ENCODE measurements at regions not wholly inside any gene's neighbourhood (a gene's known extent, or its start where the extent isn't known, plus 50 kb on each side); places are given as distances from the start of the nearest gene placed in this dataset.

- TF ChIP-seq CTCF (conservative IDR thresholded peaks at IDR 0.05 in 1 of 2, IDR thresholded peaks at IDR 0.05 in 1 of 2; ENCODE audit: extremely low read depth in 1 of 2, insufficient read depth in 1 of 2, low read depth in 1 of 2, low read length in 2 of 2) (no peak), EZH2 (IDR thresholded peaks at IDR 0.05; ENCODE audit: borderline replicate concordance, low read length) (no peak)
Observed at GRCh38 chr5:35561396-35561795, 56.3 kb upstream of the SPEF2 start.

Data from mammary epithelial cell (primary cell).